IMR-90 (cell line): ENCODE measurements at regions not wholly inside any gene's neighbourhood (a gene's known extent, or its start where the extent isn't known, plus 50 kb on each side); places are given as distances from the start of the nearest gene placed in this dataset.

ENCODE experiments used
- ATAC-seq: fragments of 200-7000 bp; cut with Tn5 transposase; 2 replicates; pipeline ENCODE4 v1.9.1; 2020; ENCODE audit warnings: low read depth, mild to moderate bottlenecking, moderate library complexity
- BruUV-seq: library from RNA; stranded (reverse); fragments of 400-500 nt; replicated peaks from 2 replicates; lab custom pipeline; 2021; lab: Mats Ljungman, UMichigan
- CTCF ChIA-PET: fragments of 300-600 bp; formaldehyde crosslinking; extraction: SDS; loops from one replicate; lab custom pipeline; 2021; ENCODE audit warnings: antibody characterized with exemption; lab: Yijun Ruan, JAX
- POLR2A ChIA-PET: fragments of 300-600 bp; sonication (Branson Sonifier 250); formaldehyde crosslinking; loops from one replicate; lab custom pipeline; 2022; ENCODE audit warnings: antibody characterized with exemption; ENCODE audit not compliant: unreplicated experiment; lab: Charles Lee
- DNase-seq: peaks from one replicate; pipeline ENCODE4 v3.0.0; 2013
- H2AFZ ChIP-seq: replicated peaks from 2 replicates; pipeline ENCODE3; 2013; ENCODE audit warnings: low read length, mild to moderate bottlenecking; ENCODE audit not compliant: poor library complexity
- H2AK5ac ChIP-seq: 2 replicates; pipeline ENCODE4 v1.6.1; 2013; ENCODE audit warnings: low read depth, low read length, inconsistent platforms
- H2AK9ac ChIP-seq: replicated peaks from 2 replicates; pipeline ENCODE3; 2013; ENCODE audit warnings: mild to moderate bottlenecking, low read depth, low read length, moderate library complexity; ENCODE audit not compliant: poor library complexity
- H2BK120ac ChIP-seq: 2 replicates; pipeline ENCODE4 v1.6.1; 2013; ENCODE audit warnings: low read depth, low read length, inconsistent platforms
- H2BK15ac ChIP-seq: 3 replicates; pipeline ENCODE4 v1.6.1; 2013; ENCODE audit warnings: low read depth, low read length, inconsistent platforms
- H2BK20ac ChIP-seq: 2 replicates; pipeline ENCODE4 v1.6.1; 2013; ENCODE audit warnings: low read depth, mild to moderate bottlenecking, inconsistent platforms, low read length, moderate library complexity
- H2BK5ac ChIP-seq: 2 replicates; pipeline ENCODE4 v1.6.1; 2013; ENCODE audit warnings: mild to moderate bottlenecking, low read depth, low read length, inconsistent platforms; ENCODE audit not compliant: poor library complexity, severe bottlenecking
- H3K14ac ChIP-seq: replicated peaks from 2 replicates; pipeline ENCODE4 v1.6.1; 2013; ENCODE audit warnings: low read depth, low read length, inconsistent platforms
- H3K18ac ChIP-seq: 2 replicates; pipeline ENCODE4 v1.6.1; 2013; ENCODE audit warnings: low read depth, low read length, control low read depth
- H3K23ac ChIP-seq: 2 replicates; pipeline ENCODE4 v1.6.1; 2013; ENCODE audit warnings: low read depth, low read length, inconsistent platforms
- H3K27ac ChIP-seq: 2 replicates; pipeline ENCODE4 v1.5.1; 2013; ENCODE audit warnings: mild to moderate bottlenecking, control low read depth, low read length; ENCODE audit not compliant: insufficient read depth
- H3K27me3 ChIP-seq: 2 replicates; pipeline ENCODE4 v1.6.1; 2013; ENCODE audit warnings: low read length; ENCODE audit not compliant: control insufficient read depth, insufficient read depth
- H3K36me3 ChIP-seq: 2 replicates; pipeline ENCODE4 v1.6.1; 2013; ENCODE audit warnings: low read length, mixed read lengths; ENCODE audit not compliant: control insufficient read depth, insufficient read depth
- H3K4ac ChIP-seq: 2 replicates; pipeline ENCODE4 v1.6.1; 2013; ENCODE audit warnings: low read depth, low read length, inconsistent platforms
- H3K4me1 ChIP-seq: 2 replicates; pipeline ENCODE4 v1.6.1; 2013; ENCODE audit warnings: low read length, mixed read lengths; ENCODE audit not compliant: control insufficient read depth, insufficient read depth
- H3K4me2 ChIP-seq: 2 replicates; pipeline ENCODE4 v1.6.1; 2013; ENCODE audit warnings: low read depth, mild to moderate bottlenecking, control low read depth, low read length, moderate library complexity
- H3K4me3 ChIP-seq: 2 replicates; pipeline ENCODE4 v1.5.1; 2013; ENCODE audit warnings: low read depth, mild to moderate bottlenecking, control low read depth, low read length, moderate library complexity; ENCODE audit not compliant: insufficient read depth
- H3K56ac ChIP-seq: 2 replicates; pipeline ENCODE4 v1.6.1; 2013; ENCODE audit warnings: low read length, inconsistent platforms; ENCODE audit not compliant: insufficient read depth; ENCODE audit errors: extremely low read depth
- H3K79me1 ChIP-seq, 2 experiments: 2 replicates each; pipeline ENCODE4 v1.6.1; 2013; ENCODE audit warnings: low read length in 2 of 2, inconsistent platforms in 1 of 2, low read depth in 1 of 2
- H3K9ac ChIP-seq: 2 replicates; pipeline ENCODE4 v1.6.1; 2013; ENCODE audit warnings: low read depth, low read length, control low read depth
- H3K9me1 ChIP-seq: 2 replicates; pipeline ENCODE4 v1.6.1; 2013; ENCODE audit warnings: low read length, inconsistent platforms; ENCODE audit not compliant: insufficient read depth
- H3K9me3 ChIP-seq: 2 replicates; pipeline ENCODE4 v1.6.1; 2013; ENCODE audit warnings: low read length; ENCODE audit not compliant: control insufficient read depth, insufficient read depth
- H4K20me1 ChIP-seq: 2 replicates; pipeline ENCODE4 v1.6.1; 2013; ENCODE audit warnings: low read length, inconsistent platforms; ENCODE audit not compliant: insufficient read depth
- H4K5ac ChIP-seq: 2 replicates; pipeline ENCODE4 v1.6.1; 2013; ENCODE audit warnings: mild to moderate bottlenecking, low read depth, low read length, control low read depth
- H4K8ac ChIP-seq, 2 experiments: 2 replicates each; pipeline ENCODE4 v1.6.1; 2013; ENCODE audit warnings: low read depth in 2 of 2, low read length in 2 of 2, control low read depth in 1 of 2, inconsistent platforms in 1 of 2
- H4K91ac ChIP-seq: 2 replicates; pipeline ENCODE4 v1.6.1; 2013; ENCODE audit warnings: low read depth, low read length, inconsistent platforms; ENCODE audit not compliant: insufficient read depth
- BHLHE40 ChIP-seq: fragments of 150-350 bp; IDR thresholded peaks from 2 replicates; pipeline ENCODE4 v1.6.1; 2016; ENCODE audit warnings: mild to moderate bottlenecking, low read depth, low read length
- CEBPB ChIP-seq: IDR thresholded peaks from 2 replicates; pipeline ENCODE4 v1.6.1; 2012; ENCODE audit warnings: low read depth, low read length, improper control_type of control experiment
- CHD1 ChIP-seq: IDR thresholded peaks from 2 replicates; pipeline ENCODE4 v1.6.1; 2012; ENCODE audit warnings: low read depth, low read length, improper control_type of control experiment
- FOS ChIP-seq: fragments of 150-350 bp; IDR thresholded peaks from 2 replicates; pipeline ENCODE4 v1.6.1; 2016; ENCODE audit warnings: low read depth, low read length
- MAFK ChIP-seq: IDR thresholded peaks from 2 replicates; pipeline ENCODE4 v1.6.1; 2012; ENCODE audit warnings: low read depth, low read length, improper control_type of control experiment
- MAZ ChIP-seq: IDR thresholded peaks from 2 replicates; pipeline ENCODE4 v1.6.1; 2012; ENCODE audit warnings: low read depth, mild to moderate bottlenecking, low read length, improper control_type of control experiment, moderate library complexity, borderline replicate concordance
- MXI1 ChIP-seq: IDR thresholded peaks from 2 replicates; pipeline ENCODE4 v1.6.1; 2012; ENCODE audit warnings: low read depth, mild to moderate bottlenecking, low read length, moderate library complexity, borderline replicate concordance
- NFE2L2 ChIP-seq: fragments of 150-350 bp; IDR thresholded peaks from 2 replicates; pipeline ENCODE4 v1.6.1; 2016; ENCODE audit warnings: low read depth, mild to moderate bottlenecking, low read length
- POLR2A ChIP-seq: IDR thresholded peaks from 2 replicates; pipeline ENCODE4 v1.6.1; 2012; ENCODE audit warnings: mild to moderate bottlenecking, low read depth, low read length
- RAD21 ChIP-seq: IDR thresholded peaks from 2 replicates; pipeline ENCODE4 v1.6.1; 2012; ENCODE audit warnings: low read length, improper control_type of control experiment
- RCOR1 ChIP-seq: IDR thresholded peaks from 2 replicates; pipeline ENCODE4 v1.6.1; 2012; ENCODE audit warnings: mild to moderate bottlenecking, low read length, improper control_type of control experiment; ENCODE audit not compliant: insufficient replicate concordance
- RFX5 ChIP-seq: IDR thresholded peaks from 2 replicates; pipeline ENCODE4 v1.8.0; 2012; ENCODE audit warnings: low read depth, mild to moderate bottlenecking, low read length, moderate library complexity
- SMC3 ChIP-seq: fragments of 150-350 bp; IDR thresholded peaks from 2 replicates; pipeline ENCODE4 v1.6.1; 2016; ENCODE audit warnings: low read depth, mild to moderate bottlenecking, antibody characterized with exemption, low read length, moderate library complexity
- WGBS, 2 experiments: methylation state at CpG; one replicate each; pipeline versions ENCODE4 v1.1.5 to v1.1.7; 2013; ENCODE audit warnings: missing lambda C conversion rate in 2 of 2; ENCODE audit not compliant: insufficient read length in 1 of 2; ENCODE audit errors: extremely low coverage in 2 of 2; 5-methylcytosine and 5-hydroxymethylcytosine counted together
- dilution Hi-C: fragments of 300-500 bp; cut with HindIII; formaldehyde crosslinking; loops from one replicate; pipeline ENCODE4 v1.14.3; 2018; ENCODE audit warnings: low sequenced_read_pairs; ENCODE audit not compliant: unreplicated experiment
- in situ Hi-C: fragments of 300-500 bp; cut with MboI; formaldehyde crosslinking; loops from 3 replicates; pipeline ENCODE4 v1.14.3; 2019; ENCODE audit warnings: low sequenced_read_pairs, inconsistent platforms, mixed read lengths
- intact Hi-C: fragments of 100-400 bp; cut with micrococcal nuclease; formaldehyde crosslinking; loops from 2 replicates; pipeline ENCODE4 v1.10.0; 2022
- TF ChIP-seq, protein P1 (sequence below): fragments of 150-350 bp; IDR thresholded peaks from 2 replicates; pipeline ENCODE4 v1.6.1; 2016; ENCODE audit warnings: low read depth, mild to moderate bottlenecking, low read length, moderate library complexity, borderline replicate concordance
- TF ChIP-seq, protein P2 (sequence below): fragments of 150-350 bp; IDR thresholded peaks from 2 replicates; pipeline ENCODE4 v1.6.1; 2017; ENCODE audit warnings: mild to moderate bottlenecking, antibody characterized with exemption, low read length, low read depth
- TF ChIP-seq, protein P3 (sequence below): conservative IDR thresholded peaks from 2 replicates; pipeline ENCODE4 v1.5.1; 2012; ENCODE audit warnings: mild to moderate bottlenecking, low read depth, low read length, improper control_type of control experiment

DNA sequence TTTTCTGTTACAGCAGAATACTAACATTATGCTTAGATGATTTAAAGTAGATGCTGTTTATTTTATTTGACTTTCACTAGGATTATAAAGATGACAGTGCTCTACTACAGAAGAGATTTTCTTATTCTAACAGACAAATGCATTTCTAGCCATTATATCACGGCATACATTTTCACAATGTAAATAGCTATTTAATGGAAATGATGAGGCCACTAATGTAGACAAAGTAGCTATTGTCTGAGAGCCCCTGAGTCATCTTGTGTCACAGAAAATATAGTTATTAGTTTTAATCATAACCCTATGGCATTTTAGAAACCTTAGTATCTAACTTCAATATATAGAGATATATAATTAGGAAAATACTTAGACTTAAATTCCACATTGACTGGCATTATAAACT, 158.0 kb upstream of the AHR start:
- no peak overlapping the region for H2BK20ac ChIP-seq
- no peak overlapping the region for H3K14ac ChIP-seq
- dilution Hi-C loops, result no loop called here
- no peak overlapping the region for H4K5ac ChIP-seq
- H3K27me3 ChIP-seq, result no peaks in the 10 kb centered on the region
- no peak overlapping the region for H3K9ac ChIP-seq
- H3K18ac ChIP-seq, result no peak overlapping the region
- H2BK120ac ChIP-seq, result no peak overlapping the region
- H3K9me1 ChIP-seq, result peaks cover 3% of the 10 kb centered on the region; the same call in 1 of the 2 replicates
- no CpG with 5 or more reads among the region's 1 CpG for WGBS, 2 experiments
- no peaks in the 10 kb centered on the region for H3K36me3 ChIP-seq
- no peak overlapping the region for H3K4ac ChIP-seq
- no peak overlapping the region for H2AK5ac ChIP-seq
- H3K4me1 ChIP-seq, result peaks cover 8% of the 10 kb centered on the region
- no peak overlapping the region for H3K27ac ChIP-seq
- H3K79me1 ChIP-seq, result no peaks in the 10 kb centered on the region
- no peak overlapping the region for H3K56ac ChIP-seq
- no peak overlapping the region for H3K4me2 ChIP-seq
- H4K91ac ChIP-seq, result no peak overlapping the region
- H4K8ac ChIP-seq, result no peak overlapping the region
- no peak overlapping the region for H2AFZ ChIP-seq
- H4K20me1 ChIP-seq, result no peaks in the 10 kb centered on the region
- ATAC-seq, result no peak
- no peak overlapping the region for H2BK5ac ChIP-seq
- no peak for DNase-seq
- H3K4me3 ChIP-seq, result no peak overlapping the region
- intact Hi-C loops, result loop anchor here (5.0 kb wide), 1 partner anchor 157 kb away; the partner anchor contains the start of gene AHR
- in situ Hi-C loops, result no loop called here
- TF ChIP-seq CEBPB (no peak), MXI1 (no peak), RFX5 (no peak), NFE2L2 (no peak), FOS (no peak), MAFK (no peak), POLR2A (no peak), RCOR1 (no peak), SMC3 (no peak), BHLHE40 (no peak), RAD21 (no peak), CHD1 (no peak), MAZ (no peak)
- TF ChIP-seq, protein P1, sequence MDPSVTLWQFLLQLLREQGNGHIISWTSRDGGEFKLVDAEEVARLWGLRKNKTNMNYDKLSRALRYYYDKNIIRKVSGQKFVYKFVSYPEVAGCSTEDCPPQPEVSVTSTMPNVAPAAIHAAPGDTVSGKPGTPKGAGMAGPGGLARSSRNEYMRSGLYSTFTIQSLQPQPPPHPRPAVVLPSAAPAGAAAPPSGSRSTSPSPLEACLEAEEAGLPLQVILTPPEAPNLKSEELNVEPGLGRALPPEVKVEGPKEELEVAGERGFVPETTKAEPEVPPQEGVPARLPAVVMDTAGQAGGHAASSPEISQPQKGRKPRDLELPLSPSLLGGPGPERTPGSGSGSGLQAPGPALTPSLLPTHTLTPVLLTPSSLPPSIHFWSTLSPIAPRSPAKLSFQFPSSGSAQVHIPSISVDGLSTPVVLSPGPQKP, result no peak
- TF ChIP-seq, protein P2, sequence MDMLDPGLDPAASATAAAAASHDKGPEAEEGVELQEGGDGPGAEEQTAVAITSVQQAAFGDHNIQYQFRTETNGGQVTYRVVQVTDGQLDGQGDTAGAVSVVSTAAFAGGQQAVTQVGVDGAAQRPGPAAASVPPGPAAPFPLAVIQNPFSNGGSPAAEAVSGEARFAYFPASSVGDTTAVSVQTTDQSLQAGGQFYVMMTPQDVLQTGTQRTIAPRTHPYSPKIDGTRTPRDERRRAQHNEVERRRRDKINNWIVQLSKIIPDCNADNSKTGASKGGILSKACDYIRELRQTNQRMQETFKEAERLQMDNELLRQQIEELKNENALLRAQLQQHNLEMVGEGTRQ, result no peak
- TF ChIP-seq, protein P3, sequence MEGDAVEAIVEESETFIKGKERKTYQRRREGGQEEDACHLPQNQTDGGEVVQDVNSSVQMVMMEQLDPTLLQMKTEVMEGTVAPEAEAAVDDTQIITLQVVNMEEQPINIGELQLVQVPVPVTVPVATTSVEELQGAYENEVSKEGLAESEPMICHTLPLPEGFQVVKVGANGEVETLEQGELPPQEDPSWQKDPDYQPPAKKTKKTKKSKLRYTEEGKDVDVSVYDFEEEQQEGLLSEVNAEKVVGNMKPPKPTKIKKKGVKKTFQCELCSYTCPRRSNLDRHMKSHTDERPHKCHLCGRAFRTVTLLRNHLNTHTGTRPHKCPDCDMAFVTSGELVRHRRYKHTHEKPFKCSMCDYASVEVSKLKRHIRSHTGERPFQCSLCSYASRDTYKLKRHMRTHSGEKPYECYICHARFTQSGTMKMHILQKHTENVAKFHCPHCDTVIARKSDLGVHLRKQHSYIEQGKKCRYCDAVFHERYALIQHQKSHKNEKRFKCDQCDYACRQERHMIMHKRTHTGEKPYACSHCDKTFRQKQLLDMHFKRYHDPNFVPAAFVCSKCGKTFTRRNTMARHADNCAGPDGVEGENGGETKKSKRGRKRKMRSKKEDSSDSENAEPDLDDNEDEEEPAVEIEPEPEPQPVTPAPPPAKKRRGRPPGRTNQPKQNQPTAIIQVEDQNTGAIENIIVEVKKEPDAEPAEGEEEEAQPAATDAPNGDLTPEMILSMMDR, result no peak
- ChIA-PET POLR2A (no interaction called here), CTCF (interaction anchor here (0.6 kb wide), 1 partner anchor 25 kb away, joined by 9 read pairs; no protein-coding TSS in a partner anchor)
- no peak overlapping the region for H2AK9ac ChIP-seq
- H2BK15ac ChIP-seq, result no peak overlapping the region
- no peaks in the 10 kb centered on the region for H3K9me3 ChIP-seq
- H3K23ac ChIP-seq, result no peak overlapping the region
- BruUV-seq, result no TSS peak
